Hematopoietic multipotent progenitor cell treated with erythropoietin and hydrocortisone succinate and interleukin-3 and kit ligand, for 17 days (in vitro differentiated cells): ENCODE measurements at regions not wholly inside any gene's neighbourhood (a gene's known extent, or its start where the extent isn't known, plus 50 kb on each side); places are given as distances from the start of the nearest gene placed in this dataset.
"Not testable (repeated sequence)": the region's sequence is repeated elsewhere in the genome, so short reads cannot be mapped to it uniquely, and the experiment has no call there.

ENCODE experiments used
- DNase-seq: peaks from one replicate; pipeline ENCODE4 v3.0.0-alpha.2; 2015; ENCODE audit warnings: low spot score

DNA sequence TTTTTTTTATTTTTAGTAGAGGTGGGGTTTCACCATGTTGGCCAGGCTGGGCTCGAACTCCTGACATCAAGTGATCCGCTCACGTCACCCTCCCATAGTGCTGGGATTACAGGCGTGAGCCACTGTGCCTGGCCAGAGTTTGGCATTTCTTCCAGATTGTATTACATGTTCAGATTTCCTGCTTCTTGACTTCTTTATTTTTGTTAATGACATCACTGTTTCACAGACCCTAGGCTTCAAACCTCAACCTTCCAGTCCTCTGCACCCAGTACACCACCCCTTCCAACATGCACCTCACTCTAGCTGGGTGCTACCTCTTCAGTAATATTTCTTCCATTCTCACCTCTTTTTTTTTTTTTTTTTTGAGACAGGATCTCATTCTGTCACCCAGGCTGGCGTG, 53.6 kb upstream of the ZFHX3 start:
- no peak for DNase-seq

DNA sequence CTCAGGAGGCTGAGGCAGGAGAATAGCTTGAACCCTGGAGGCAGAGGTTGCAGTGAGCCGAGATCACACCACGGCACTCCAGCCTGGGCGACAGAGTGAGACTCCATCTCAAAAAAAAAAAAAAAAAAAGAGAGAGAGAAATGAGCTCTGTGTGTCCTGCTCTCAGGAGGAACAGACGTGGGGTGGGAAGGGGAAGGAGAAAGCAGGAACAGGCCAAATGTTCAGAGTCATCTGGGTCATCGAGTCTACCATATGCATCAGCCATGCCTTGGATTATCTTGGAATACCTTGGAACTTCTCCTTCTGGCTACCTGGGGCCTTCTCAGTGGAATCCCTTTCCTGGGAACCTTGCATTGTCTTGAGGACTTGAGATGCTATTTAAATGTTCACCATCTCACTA, 51.7 kb upstream of the ZFHX3 start:
- not testable (repeated sequence) for DNase-seq
